OCI-LY1 (cell line): ENCODE measurements at regions not wholly inside any gene's neighbourhood (a gene's known extent, or its start where the extent isn't known, plus 50 kb on each side); places are given as distances from the start of the nearest gene placed in this dataset.

Source experiments
- EZH2 ChIP-seq: fragments of 200-600 bp; sonication (generic), shearing (Covaris generic); IDR thresholded peaks from 2 replicates; pipeline ENCODE4 v1.8.0; 2017; ENCODE audit warnings: borderline replicate concordance, mixed run types, mild to moderate bottlenecking, antibody characterized with exemption, low read length, moderate library complexity, mixed read lengths
- TF ChIP-seq, protein P1 (sequence below): fragments of 200-600 bp; sonication (generic), shearing (Covaris generic); IDR thresholded peaks from 2 replicates; pipeline ENCODE4 v1.5.1; 2017; ENCODE audit warnings: mild to moderate bottlenecking, antibody characterized with exemption, low read length, moderate library complexity, mixed read lengths

DNA sequence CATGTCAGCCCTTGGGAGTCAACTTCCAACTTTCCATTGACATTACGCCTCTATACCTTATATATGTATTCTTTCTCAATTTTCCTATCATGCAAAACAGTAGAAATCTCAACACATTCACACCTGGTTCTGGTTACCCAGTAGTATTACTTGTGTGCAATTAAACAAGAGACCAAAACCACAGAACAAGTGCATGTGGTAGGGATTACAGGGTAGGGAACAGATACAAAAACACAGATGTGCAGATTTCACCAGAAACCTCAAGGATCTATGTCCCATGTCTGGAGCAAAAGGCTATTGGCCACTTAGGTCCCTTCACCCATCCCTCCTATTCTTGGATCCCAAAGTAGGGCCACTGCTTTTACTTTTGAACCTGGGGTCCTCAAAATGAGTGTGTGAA, 143.6 kb upstream of the ZCCHC13 start:
- TF ChIP-seq, protein P1, sequence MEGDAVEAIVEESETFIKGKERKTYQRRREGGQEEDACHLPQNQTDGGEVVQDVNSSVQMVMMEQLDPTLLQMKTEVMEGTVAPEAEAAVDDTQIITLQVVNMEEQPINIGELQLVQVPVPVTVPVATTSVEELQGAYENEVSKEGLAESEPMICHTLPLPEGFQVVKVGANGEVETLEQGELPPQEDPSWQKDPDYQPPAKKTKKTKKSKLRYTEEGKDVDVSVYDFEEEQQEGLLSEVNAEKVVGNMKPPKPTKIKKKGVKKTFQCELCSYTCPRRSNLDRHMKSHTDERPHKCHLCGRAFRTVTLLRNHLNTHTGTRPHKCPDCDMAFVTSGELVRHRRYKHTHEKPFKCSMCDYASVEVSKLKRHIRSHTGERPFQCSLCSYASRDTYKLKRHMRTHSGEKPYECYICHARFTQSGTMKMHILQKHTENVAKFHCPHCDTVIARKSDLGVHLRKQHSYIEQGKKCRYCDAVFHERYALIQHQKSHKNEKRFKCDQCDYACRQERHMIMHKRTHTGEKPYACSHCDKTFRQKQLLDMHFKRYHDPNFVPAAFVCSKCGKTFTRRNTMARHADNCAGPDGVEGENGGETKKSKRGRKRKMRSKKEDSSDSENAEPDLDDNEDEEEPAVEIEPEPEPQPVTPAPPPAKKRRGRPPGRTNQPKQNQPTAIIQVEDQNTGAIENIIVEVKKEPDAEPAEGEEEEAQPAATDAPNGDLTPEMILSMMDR, result no peak
- no peak for TF ChIP-seq EZH2
